ENCODE measurements at regions not wholly inside any gene's neighbourhood (a gene's known extent, or its start where the extent isn't known, plus 50 kb on each side); places are given as distances from the start of the nearest gene placed in this dataset.

DNA sequence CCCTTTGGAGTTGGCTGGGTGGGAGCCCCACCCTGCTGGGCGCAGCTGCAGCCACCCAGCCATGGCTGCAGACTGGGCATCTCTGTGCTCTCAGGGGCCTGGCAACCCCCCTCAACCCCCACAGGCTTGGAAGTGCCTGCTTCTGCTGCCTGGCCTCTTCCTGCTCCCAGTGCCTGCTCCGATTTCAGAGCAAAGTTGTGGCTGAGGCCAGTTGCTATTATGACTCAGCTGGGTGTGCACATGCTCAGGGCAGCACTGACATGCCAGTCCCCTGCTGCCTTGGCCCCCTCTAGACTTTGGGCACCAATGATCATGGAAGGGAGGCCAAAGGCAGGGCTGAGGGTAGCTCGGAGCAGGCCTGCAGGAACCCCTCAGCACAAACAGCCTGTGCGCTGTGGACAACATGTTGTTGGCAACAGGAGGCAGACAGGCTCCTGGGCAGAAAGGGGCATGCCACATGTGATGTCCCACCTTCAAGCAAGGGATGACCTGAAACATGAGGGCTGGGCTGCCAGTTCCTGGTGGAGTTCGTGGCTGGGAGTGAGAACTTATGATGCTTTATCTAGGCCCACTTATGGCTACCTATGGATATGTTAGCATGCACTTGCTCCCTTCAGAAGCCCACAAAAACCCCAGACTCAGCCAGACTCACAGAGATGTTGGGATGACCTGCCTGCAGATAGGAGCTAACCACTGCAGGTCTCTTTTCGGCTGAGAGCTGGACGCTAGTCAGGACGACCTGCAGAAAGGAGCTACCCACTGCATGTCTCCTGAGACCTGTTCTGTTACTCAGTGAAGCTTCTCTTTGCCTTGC, 96.4 kb upstream of the AMOTL1 start:
- intact Hi-C loops (cut with micrococcal nuclease): no loop called here
- H3K36me3 Mint-ChIP-seq: no peaks in the 10 kb centered on the region
- CTCF ChIA-PET (ENCODE audit: partially characterized antibody): no interaction called here
- POLR2A ChIA-PET (ENCODE audit: partially characterized antibody): no interaction called here
- no peaks in the 10 kb centered on the region for H3K9me3 Mint-ChIP-seq
- no peaks in the 10 kb centered on the region for H3K4me1 ChIP-seq (ENCODE audit: insufficient read depth, low read length)
- no peak for DNase-seq
- no peaks in the 10 kb centered on the region for H3K4me1 Mint-ChIP-seq
- H3K27me3 ChIP-seq (ENCODE audit: insufficient read depth, low read length): no peaks in the 10 kb centered on the region
- H3K27ac ChIP-seq (ENCODE audit: low read depth, low read length): no peak overlapping the region
- H3K36me3 ChIP-seq (ENCODE audit: insufficient read depth, low read length): no peaks in the 10 kb centered on the region
- H3K4me3 ChIP-seq (ENCODE audit: low read length in 2 of 2): no peak overlapping the region
- H3K9me3 ChIP-seq (ENCODE audit: control insufficient read depth in 1 of 2, low read length in 2 of 2): no peaks in the 10 kb centered on the region
- H3K27ac Mint-ChIP-seq: no peak overlapping the region
- no peak overlapping the region for H3K4me3 Mint-ChIP-seq
- H3K27me3 Mint-ChIP-seq: peaks cover 1 to 3% of the 10 kb centered on the region in 2 donors

GRCh38 chr11:94672636-94673035, 95.5 kb upstream of the AMOTL1 start:
- no peak for DNase-seq
- H3K9me3 ChIP-seq (ENCODE audit: control insufficient read depth in 1 of 2, low read length in 2 of 2): no peaks in the 10 kb centered on the region
- Mint-ChIP-seq H3K9me3 (no peaks in the 10 kb centered on the region), H3K4me3 (no peak overlapping the region), H3K36me3 (no peaks in the 10 kb centered on the region), H3K4me1 (no peaks in the 10 kb centered on the region), H3K27me3 (peaks cover 1 to 2% of the 10 kb centered on the region in 2 donors), H3K27ac (no peak overlapping the region)
- no peaks in the 10 kb centered on the region for H3K27me3 ChIP-seq (ENCODE audit: insufficient read depth, low read length)
- no peaks in the 10 kb centered on the region for H3K36me3 ChIP-seq (ENCODE audit: insufficient read depth, low read length)
- H3K4me3 ChIP-seq (ENCODE audit: low read length in 2 of 2): no peak overlapping the region
- CTCF ChIA-PET (ENCODE audit: partially characterized antibody): no interaction called here
- H3K4me1 ChIP-seq (ENCODE audit: insufficient read depth, low read length): no peaks in the 10 kb centered on the region
- POLR2A ChIA-PET (ENCODE audit: partially characterized antibody): no interaction called here
- intact Hi-C loops (cut with micrococcal nuclease): no loop called here
- no peak overlapping the region for H3K27ac ChIP-seq (ENCODE audit: low read depth, low read length)

GRCh38 chr11:94673386-94673785, 94.8 kb upstream of the AMOTL1 start:
- Mint-ChIP-seq H3K36me3 (no peaks in the 10 kb centered on the region), H3K4me1 (no peaks in the 10 kb centered on the region), H3K27ac (no peak overlapping the region), H3K27me3 (peaks cover 0 to 1% of the 10 kb centered on the region in 2 donors), H3K4me3 (no peak overlapping the region), H3K9me3 (no peaks in the 10 kb centered on the region)
- intact Hi-C loops (cut with micrococcal nuclease): no loop called here
- H3K27me3 ChIP-seq (ENCODE audit: insufficient read depth, low read length): no peaks in the 10 kb centered on the region
- ChIA-PET POLR2A (ENCODE audit: partially characterized antibody) (no interaction called here), CTCF (ENCODE audit: partially characterized antibody) (no interaction called here)
- no peak overlapping the region for H3K27ac ChIP-seq (ENCODE audit: low read depth, low read length)
- no peaks in the 10 kb centered on the region for H3K36me3 ChIP-seq (ENCODE audit: insufficient read depth, low read length)
- no peaks in the 10 kb centered on the region for H3K4me1 ChIP-seq (ENCODE audit: insufficient read depth, low read length)
- DNase-seq: no peak
- H3K4me3 ChIP-seq (ENCODE audit: low read length in 2 of 2): no peak overlapping the region
- no peaks in the 10 kb centered on the region for H3K9me3 ChIP-seq (ENCODE audit: control insufficient read depth in 1 of 2, low read length in 2 of 2)

GRCh38 chr11:94673951-94674491, 94.1 kb upstream of the AMOTL1 start:
- Mint-ChIP-seq H3K9me3 (no peaks in the 10 kb centered on the region), H3K27ac (no peak overlapping the region), H3K27me3 (peaks cover 0 to 1% of the 10 kb centered on the region in 2 donors), H3K4me3 (no peak overlapping the region), H3K4me1 (no peaks in the 10 kb centered on the region), H3K36me3 (no peaks in the 10 kb centered on the region)
- no peaks in the 10 kb centered on the region for H3K4me1 ChIP-seq (ENCODE audit: insufficient read depth, low read length)
- no peak overlapping the region for H3K4me3 ChIP-seq (ENCODE audit: low read length in 2 of 2)
- no peak for DNase-seq
- ChIA-PET CTCF (ENCODE audit: partially characterized antibody) (no interaction called here), POLR2A (ENCODE audit: partially characterized antibody) (no interaction called here)
- intact Hi-C loops (cut with micrococcal nuclease): no loop called here
- no peaks in the 10 kb centered on the region for H3K9me3 ChIP-seq (ENCODE audit: control insufficient read depth in 1 of 2, low read length in 2 of 2)
- H3K36me3 ChIP-seq (ENCODE audit: insufficient read depth, low read length): no peaks in the 10 kb centered on the region
- H3K27me3 ChIP-seq (ENCODE audit: insufficient read depth, low read length): no peaks in the 10 kb centered on the region
- no peak overlapping the region for H3K27ac ChIP-seq (ENCODE audit: low read depth, low read length)

DNA sequence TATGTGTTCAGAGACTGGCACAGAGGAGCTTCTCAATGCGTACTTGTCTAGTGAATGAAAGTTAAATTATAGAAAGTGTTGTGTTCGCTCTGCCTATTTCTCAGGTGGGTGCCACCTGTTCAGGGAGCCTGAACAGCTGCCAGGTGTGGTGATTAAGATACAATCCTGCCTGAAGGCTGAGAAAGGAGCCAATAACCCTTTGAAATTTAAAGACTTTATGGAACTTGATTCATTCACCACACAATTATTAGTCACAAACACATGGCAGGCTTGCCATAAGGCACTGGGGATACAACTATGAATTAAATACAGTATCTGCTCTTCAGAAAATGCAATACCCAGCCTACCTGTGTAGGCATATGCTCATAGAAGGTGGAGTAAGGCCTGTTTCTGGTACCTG, 92.9 kb upstream of the AMOTL1 start:
- Histone ChIP-seq H3K27me3 (ENCODE audit: insufficient read depth, low read length) (no peaks in the 10 kb centered on the region), H3K9me3 (ENCODE audit: control insufficient read depth in 1 of 2, low read length in 2 of 2) (no peaks in the 10 kb centered on the region), H3K4me3 (ENCODE audit: low read length in 2 of 2) (no peak overlapping the region), H3K36me3 (ENCODE audit: insufficient read depth, low read length) (no peaks in the 10 kb centered on the region), H3K27ac (ENCODE audit: low read depth, low read length) (no peak overlapping the region), H3K4me1 (ENCODE audit: insufficient read depth, low read length) (no peaks in the 10 kb centered on the region)
- CTCF ChIA-PET (ENCODE audit: partially characterized antibody): no interaction called here
- Mint-ChIP-seq H3K27ac (no peak overlapping the region), H3K9me3 (no peaks in the 10 kb centered on the region), H3K36me3 (no peaks in the 10 kb centered on the region), H3K4me3 (no peak overlapping the region), H3K27me3 (peaks cover 0 to 1% of the 10 kb centered on the region in 2 donors), H3K4me1 (no peaks in the 10 kb centered on the region)
- DNase-seq: no peak
- intact Hi-C loops (cut with micrococcal nuclease): no loop called here
- POLR2A ChIA-PET (ENCODE audit: partially characterized antibody): no interaction called here

DNA sequence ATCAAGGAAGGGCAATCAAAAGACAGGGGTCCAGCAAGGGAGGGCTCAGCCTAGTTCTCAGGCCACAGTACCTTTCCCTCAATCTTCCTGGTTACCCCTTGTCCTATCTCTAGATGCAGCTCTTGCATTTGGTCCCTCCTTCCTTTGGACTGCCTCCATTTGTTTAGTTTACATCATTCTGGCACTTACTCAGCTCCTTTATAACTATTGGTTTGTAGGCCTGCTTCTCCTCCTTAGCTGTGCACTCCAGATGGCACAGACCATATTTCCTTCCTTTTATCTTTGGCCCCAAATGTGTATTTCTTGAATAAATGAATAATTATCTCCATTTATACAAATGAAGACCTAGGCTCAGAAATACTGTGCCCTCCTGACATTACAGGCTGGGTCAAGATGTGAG, 92.3 kb upstream of the AMOTL1 start:
- intact Hi-C loops (cut with micrococcal nuclease): no loop called here
- POLR2A ChIA-PET (ENCODE audit: partially characterized antibody): no interaction called here
- Histone ChIP-seq H3K27ac (ENCODE audit: low read depth, low read length) (no peak overlapping the region), H3K27me3 (ENCODE audit: insufficient read depth, low read length) (no peaks in the 10 kb centered on the region), H3K4me3 (ENCODE audit: low read length in 2 of 2) (no peak overlapping the region), H3K9me3 (ENCODE audit: control insufficient read depth in 1 of 2, low read length in 2 of 2) (no peaks in the 10 kb centered on the region), H3K4me1 (ENCODE audit: insufficient read depth, low read length) (no peaks in the 10 kb centered on the region), H3K36me3 (ENCODE audit: insufficient read depth, low read length) (no peaks in the 10 kb centered on the region)
- Mint-ChIP-seq H3K4me3 (no peak overlapping the region), H3K27me3 (peaks cover 1 to 2% of the 10 kb centered on the region in 2 donors), H3K36me3 (no peaks in the 10 kb centered on the region), H3K27ac (no peak overlapping the region), H3K4me1 (no peaks in the 10 kb centered on the region), H3K9me3 (no peaks in the 10 kb centered on the region)
- CTCF ChIA-PET (ENCODE audit: partially characterized antibody): no interaction called here
- DNase-seq: no peak

DNA sequence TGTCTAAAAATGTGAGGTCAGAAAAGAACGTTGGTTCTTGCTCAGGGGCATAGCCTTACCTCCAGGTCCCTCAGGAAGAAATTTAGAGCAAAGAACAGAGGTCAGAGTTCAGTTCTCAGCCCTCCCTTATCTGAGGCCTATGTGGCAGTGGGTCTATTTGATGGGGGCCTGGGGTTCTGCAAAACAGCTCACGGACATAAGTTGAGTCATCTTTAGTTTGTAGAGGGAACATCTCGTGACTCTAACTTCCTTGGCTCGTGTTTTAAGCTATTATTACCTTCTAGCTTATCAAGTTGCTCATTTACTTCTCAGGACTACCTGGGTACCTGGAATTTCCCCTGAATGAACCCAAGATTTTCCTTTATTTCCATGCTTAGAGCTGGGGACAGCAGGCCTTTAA, 91.3 kb upstream of the AMOTL1 start:
- peaks cover 1 to 2% of the 10 kb centered on the region in 2 donors for H3K27me3 Mint-ChIP-seq
- CTCF ChIA-PET (ENCODE audit: partially characterized antibody): no interaction called here
- no peaks in the 10 kb centered on the region for H3K36me3 Mint-ChIP-seq
- POLR2A ChIA-PET (ENCODE audit: partially characterized antibody): interaction anchor here (0.8 kb wide), 1 partner anchor 40 kb away, joined by 3 read pairs; no protein-coding TSS in a partner anchor
- DNase-seq: no peak
- Histone ChIP-seq H3K27me3 (ENCODE audit: insufficient read depth, low read length) (no peaks in the 10 kb centered on the region), H3K27ac (ENCODE audit: low read depth, low read length) (no peak overlapping the region), H3K4me1 (ENCODE audit: insufficient read depth, low read length) (no peaks in the 10 kb centered on the region), H3K36me3 (ENCODE audit: insufficient read depth, low read length) (no peaks in the 10 kb centered on the region), H3K4me3 (ENCODE audit: low read length in 2 of 2) (no peak overlapping the region), H3K9me3 (ENCODE audit: control insufficient read depth in 1 of 2, low read length in 2 of 2) (no peaks in the 10 kb centered on the region)
- no peak overlapping the region for H3K27ac Mint-ChIP-seq
- no peaks in the 10 kb centered on the region for H3K9me3 Mint-ChIP-seq
- intact Hi-C loops (cut with micrococcal nuclease): no loop called here
- no peaks in the 10 kb centered on the region for H3K4me1 Mint-ChIP-seq
- H3K4me3 Mint-ChIP-seq: no peak overlapping the region
